ENCODE measurements at regions not wholly inside any gene's neighbourhood (a gene's known extent, or its start where the extent isn't known, plus 50 kb on each side); places are given as distances from the start of the nearest gene placed in this dataset.

DNA sequence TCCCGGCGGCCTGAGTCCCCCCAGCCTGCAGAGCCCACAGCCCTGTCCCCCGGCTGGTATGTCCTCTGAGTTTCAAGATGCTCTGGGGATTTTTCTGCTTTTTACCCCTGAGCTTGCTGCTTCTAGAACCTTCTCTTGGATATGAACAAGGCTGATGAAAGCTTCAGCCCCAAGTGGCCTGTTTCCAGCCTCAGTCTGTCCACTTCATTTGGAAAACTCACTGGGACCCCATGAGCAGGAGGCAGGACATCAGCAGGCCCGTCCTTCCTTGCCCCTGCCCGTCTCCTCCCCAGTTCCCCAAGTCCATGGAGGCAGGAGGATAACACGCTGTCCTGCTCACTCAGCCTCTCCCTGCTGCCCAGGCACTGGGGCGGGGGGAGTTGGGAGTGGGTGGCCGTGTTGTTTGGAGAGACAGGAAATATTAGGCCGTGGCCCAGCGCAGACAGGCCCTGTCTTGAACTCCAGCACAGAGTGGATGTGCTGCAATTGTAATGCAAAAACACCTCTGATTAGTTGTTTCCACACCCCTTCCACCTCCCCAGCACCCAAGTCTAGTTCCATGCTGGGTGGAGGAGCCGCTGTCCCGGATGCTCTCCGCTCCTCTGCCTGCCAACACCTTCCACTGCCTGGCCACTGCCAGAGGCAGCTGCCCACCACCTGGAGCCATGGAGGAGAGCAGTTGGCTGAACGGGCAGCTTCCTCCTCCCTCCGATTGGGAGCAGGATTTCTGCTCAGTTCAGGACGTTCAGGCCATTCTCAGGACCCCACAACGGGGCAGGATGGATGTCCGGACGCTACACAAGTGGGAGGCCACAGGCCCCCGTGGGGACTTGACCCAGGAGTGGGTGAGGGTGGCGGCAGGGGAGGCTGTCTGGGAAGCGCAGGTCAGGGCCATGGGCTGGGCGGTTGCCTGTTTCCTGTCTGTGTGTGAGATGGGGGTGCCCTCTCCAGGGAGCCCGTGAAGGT lies 216.9 kb upstream of the GSE1 start:
- DNase-seq (ENCODE audit: low read depth) = no peak
- POLR2A ChIA-PET = no interaction called here
- peak overlapping the region; percentile 7 for H3K4me3 ChIP-seq (ENCODE audit: low read depth, low read length)
- TF ChIP-seq, protein P1, sequence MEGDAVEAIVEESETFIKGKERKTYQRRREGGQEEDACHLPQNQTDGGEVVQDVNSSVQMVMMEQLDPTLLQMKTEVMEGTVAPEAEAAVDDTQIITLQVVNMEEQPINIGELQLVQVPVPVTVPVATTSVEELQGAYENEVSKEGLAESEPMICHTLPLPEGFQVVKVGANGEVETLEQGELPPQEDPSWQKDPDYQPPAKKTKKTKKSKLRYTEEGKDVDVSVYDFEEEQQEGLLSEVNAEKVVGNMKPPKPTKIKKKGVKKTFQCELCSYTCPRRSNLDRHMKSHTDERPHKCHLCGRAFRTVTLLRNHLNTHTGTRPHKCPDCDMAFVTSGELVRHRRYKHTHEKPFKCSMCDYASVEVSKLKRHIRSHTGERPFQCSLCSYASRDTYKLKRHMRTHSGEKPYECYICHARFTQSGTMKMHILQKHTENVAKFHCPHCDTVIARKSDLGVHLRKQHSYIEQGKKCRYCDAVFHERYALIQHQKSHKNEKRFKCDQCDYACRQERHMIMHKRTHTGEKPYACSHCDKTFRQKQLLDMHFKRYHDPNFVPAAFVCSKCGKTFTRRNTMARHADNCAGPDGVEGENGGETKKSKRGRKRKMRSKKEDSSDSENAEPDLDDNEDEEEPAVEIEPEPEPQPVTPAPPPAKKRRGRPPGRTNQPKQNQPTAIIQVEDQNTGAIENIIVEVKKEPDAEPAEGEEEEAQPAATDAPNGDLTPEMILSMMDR (IDR thresholded peaks at IDR 0.05; ENCODE audit: insufficient read depth, low read depth, low read length) = no peak
- H3K27me3 ChIP-seq (ENCODE audit: control insufficient read depth, insufficient read depth, low read length) = no peaks in the 10 kb centered on the region
- CTCF ChIA-PET = interaction anchor here (0.7 to 4.0 kb wide), 7 partner anchors 24 to 281 kb away, joined by 3 to 24 read pairs (median 5); partner anchors contain the start of gene GSE1
- H3K36me3 ChIP-seq (ENCODE audit: control insufficient read depth, insufficient read depth, low read length) = no peaks in the 10 kb centered on the region

DNA sequence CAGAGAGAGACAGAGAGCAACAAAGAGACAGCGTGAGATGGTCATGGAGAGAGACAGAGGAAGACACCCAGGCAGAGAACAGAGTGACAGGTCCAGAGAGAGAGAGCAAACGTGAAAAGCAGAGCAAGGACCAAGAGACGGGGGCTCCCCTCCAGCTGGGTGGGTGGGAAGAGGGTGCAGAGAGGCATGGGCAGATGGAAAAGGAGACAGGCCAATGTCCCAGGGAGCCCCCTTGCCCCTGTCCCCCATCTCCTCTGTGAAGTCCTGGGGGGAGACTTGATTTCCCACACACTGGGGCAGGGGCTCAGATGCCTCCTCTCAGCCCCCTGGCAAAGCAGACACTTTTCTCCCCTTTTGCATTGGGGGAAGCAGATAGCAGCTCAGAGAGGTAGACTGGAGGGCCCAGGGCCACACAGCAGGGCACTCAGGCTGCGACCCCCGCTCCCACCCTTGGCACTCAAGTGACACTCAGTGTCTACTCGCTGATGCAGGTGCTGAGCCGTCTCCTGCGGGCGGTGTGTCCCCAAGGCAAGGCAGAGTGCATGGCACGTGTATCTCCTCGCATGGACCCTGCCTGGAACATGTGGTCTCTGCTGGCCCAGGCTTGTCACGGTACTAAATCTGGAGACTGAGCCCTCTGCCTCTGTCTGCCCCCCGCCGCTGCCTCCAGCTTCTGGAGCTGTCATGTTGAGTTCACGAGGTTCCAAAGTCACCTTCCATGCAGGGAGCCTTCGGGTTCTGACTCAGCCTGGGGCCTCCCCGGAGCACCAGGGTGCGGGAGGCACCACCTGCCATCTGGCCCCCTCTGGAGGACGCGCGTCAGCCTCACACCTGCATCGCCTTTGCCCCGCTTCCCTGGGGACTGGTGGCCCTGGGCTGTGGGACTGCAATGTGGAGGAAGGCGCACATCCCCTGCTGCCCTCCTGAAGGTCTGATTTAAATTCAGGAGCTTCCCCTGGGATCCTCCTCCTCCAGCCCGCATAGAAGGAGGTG lies 215.9 kb upstream of the GSE1 start:
- Histone ChIP-seq H3K4me3 (ENCODE audit: low read depth, low read length) (no peak overlapping the region), H3K36me3 (ENCODE audit: control insufficient read depth, insufficient read depth, low read length) (no peaks in the 10 kb centered on the region), H3K27me3 (ENCODE audit: control insufficient read depth, insufficient read depth, low read length) (no peaks in the 10 kb centered on the region)
- ChIA-PET POLR2A (no interaction called here), CTCF (interaction anchor here (0.6 to 4.0 kb wide), 7 partner anchors 19 to 219 kb away, joined by 3 to 24 read pairs (median 4); no protein-coding TSS in a partner anchor)
- DNase-seq (ENCODE audit: low read depth) = no peak
- TF ChIP-seq, protein P1 (IDR thresholded peaks at IDR 0.05; ENCODE audit: insufficient read depth, low read depth, low read length) = no peak

DNA sequence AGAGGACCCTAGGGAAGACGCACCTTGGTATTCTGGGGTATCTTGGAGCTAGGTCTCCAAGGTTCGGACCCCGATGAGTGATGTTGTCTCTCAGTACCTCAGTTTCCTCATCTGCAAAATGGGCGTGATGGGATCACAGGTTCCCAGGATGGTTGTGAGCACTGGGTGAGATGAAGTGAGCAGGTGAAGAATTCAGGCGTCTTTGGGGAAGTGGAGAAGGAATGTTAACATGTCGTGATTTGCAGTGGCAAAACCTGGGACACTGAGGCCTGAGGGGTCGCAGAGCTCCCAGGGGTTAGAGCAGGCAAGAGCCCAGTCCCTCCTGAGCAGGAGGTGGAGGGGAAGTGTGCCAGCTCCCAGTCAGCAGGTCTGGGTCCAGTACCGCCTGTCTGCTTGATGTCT lies 215.1 kb upstream of the GSE1 start:
- ChIA-PET CTCF (interaction anchor here (1.0 to 1.2 kb wide), 3 partner anchors 18 to 212 kb away, joined by 3 to 7 read pairs (median 3); no protein-coding TSS in a partner anchor), POLR2A (no interaction called here)
- H3K4me3 ChIP-seq (ENCODE audit: low read depth, low read length) = no peak overlapping the region

DNA sequence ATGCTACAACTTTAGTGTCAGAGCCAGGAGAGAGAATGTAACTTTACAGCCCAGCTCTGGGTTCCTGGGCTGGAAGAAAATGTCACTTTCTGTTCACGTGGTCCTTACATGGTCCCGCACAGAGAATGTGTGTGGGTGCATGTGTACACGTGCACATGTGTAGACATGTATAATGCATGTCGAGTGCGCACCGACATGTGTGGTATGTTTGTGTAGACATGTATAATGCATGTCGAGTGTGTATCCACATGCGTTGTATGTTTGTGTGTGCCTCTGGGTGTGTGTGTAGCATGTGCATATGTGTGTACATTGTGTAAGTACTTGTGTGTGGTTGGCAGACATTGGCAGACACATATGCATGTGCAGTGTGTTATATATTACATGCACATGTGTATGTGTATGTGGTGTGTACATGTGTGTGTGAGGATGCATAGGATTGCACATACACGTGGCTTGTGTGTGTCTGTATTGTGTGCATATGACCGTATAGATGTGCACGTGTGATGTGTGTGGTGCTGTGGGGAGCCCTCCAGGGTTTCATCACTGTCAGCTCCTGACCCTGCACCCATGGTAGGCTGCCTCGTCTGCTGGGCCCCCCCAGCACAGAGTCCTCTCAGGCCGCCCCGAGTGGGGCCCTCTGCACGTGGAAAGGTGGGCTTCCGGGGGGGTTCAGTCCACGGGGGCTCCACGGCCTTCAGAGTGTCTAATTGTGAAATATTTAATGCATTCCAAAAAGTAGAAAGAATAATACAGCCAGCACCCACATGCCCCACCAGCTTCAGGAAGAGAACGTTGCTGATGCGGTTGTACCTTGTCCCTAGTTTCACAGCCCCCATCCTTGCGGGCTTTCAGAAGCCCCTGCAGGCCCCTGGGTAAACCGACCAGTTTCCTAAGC lies 214.2 kb upstream of the GSE1 start:
- POLR2A ChIA-PET = no interaction called here
- H3K27me3 ChIP-seq (ENCODE audit: control insufficient read depth, insufficient read depth, low read length) = no peaks in the 10 kb centered on the region
- no peaks in the 10 kb centered on the region for H3K36me3 ChIP-seq (ENCODE audit: control insufficient read depth, insufficient read depth, low read length)
- TF ChIP-seq, protein P1 (IDR thresholded peaks at IDR 0.05; ENCODE audit: insufficient read depth, low read depth, low read length) = no peak
- CTCF ChIA-PET = interaction anchor here (1.0 to 1.2 kb wide), 2 partner anchors 17 to 20 kb away, joined by 3 to 7 read pairs; no protein-coding TSS in a partner anchor
- H3K4me3 ChIP-seq (ENCODE audit: low read depth, low read length) = no peak overlapping the region
- no peak for DNase-seq (ENCODE audit: low read depth)

More for the DNA sequence above, 215.1 kb upstream of the GSE1 start:
- Histone ChIP-seq H3K27me3 (ENCODE audit: control insufficient read depth, insufficient read depth, low read length) (no peaks in the 10 kb centered on the region), H3K36me3 (ENCODE audit: control insufficient read depth, insufficient read depth, low read length) (no peaks in the 10 kb centered on the region)
- no peak for DNase-seq (ENCODE audit: low read depth)
- TF ChIP-seq, protein P1 (IDR thresholded peaks at IDR 0.05; ENCODE audit: insufficient read depth, low read depth, low read length) = no peak

Measured in BJ (cell line).